ENCODE measurements at regions not wholly inside any gene's neighbourhood (a gene's known extent, or its start where the extent isn't known, plus 50 kb on each side); places are given as distances from the start of the nearest gene placed in this dataset.
"Not testable (repeated sequence)": the region's sequence is repeated elsewhere in the genome, so short reads cannot be mapped to it uniquely, and the experiment has no call there.

- peaks cover 31% of the 10 kb centered on the region for H3K27me3 Mint-ChIP-seq (ENCODE audit: low read depth)
- no peaks in the 10 kb centered on the region for H3K9me3 Mint-ChIP-seq
- ATAC-seq (no peak), DNase-seq (no peak)
- no peaks in the 10 kb centered on the region for H3K36me3 Mint-ChIP-seq (ENCODE audit: insufficient read depth)
- no peaks in the 10 kb centered on the region for H3K4me1 Mint-ChIP-seq (ENCODE audit: low read depth)
- H3K4me3 Mint-ChIP-seq, result no peak overlapping the region
Observed at GRCh38 chr1:29390075-29390474, 153.8 kb downstream of the PTPRU start.

DNA sequence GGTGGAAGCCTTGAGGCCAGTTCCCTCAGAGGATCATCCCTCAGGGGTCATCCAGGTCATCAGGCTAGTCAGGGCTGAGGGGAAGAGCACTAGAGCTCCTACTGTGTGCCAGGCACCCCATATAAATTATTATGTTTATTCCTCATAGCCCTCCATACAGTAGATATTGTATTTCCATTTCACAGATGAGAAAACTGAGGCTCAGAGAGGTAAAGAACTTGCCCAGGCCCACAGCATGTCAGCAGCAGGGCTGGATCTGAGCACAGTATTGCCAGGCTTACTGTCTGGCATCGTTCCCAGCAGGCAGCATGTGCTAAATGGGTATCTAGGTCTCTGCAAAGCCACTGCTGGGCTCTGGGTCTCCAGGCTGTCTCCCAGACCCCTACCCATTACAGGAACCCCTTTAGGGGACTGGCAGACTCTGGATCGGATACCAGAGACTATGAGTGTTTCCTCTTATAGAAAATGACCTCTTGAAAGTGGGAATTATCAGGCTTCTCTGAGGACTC, 153.3 kb downstream of the PTPRU start:
- ATAC-seq, result no peak
- no peak for DNase-seq
- no peaks in the 10 kb centered on the region for H3K9me3 Mint-ChIP-seq
- H3K27me3 Mint-ChIP-seq (ENCODE audit: low read depth), result peaks cover 31% of the 10 kb centered on the region
- H3K4me3 Mint-ChIP-seq, result no peak overlapping the region
- no peaks in the 10 kb centered on the region for H3K4me1 Mint-ChIP-seq (ENCODE audit: low read depth)
- H3K36me3 Mint-ChIP-seq (ENCODE audit: insufficient read depth), result no peaks in the 10 kb centered on the region

DNA sequence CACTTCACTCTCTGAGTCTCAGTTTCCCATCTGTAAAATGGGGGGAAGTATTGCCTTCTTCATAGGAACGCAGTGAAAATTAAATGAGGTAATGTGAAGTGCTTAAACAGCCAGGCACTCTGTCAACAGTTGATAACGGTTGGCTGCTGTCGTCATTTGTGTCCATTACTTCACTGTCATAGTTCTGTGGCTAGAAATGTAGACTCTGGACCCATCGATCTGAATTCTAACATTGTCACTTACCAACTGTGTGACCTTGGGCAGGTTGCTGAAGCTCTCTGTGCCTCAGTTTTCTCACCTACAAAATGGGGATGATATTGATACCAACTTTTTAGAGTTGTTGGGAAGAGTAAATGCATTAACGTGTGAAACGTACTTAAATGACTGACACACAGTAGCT, 152.6 kb downstream of the PTPRU start:
- peaks cover 31% of the 10 kb centered on the region for H3K27me3 Mint-ChIP-seq (ENCODE audit: low read depth)
- DNase-seq (no peak), ATAC-seq (no peak)
- H3K9me3 Mint-ChIP-seq, result no peaks in the 10 kb centered on the region
- H3K4me1 Mint-ChIP-seq (ENCODE audit: low read depth), result no peaks in the 10 kb centered on the region
- H3K4me3 Mint-ChIP-seq, result no peak overlapping the region
- no peaks in the 10 kb centered on the region for H3K36me3 Mint-ChIP-seq (ENCODE audit: insufficient read depth)

DNA sequence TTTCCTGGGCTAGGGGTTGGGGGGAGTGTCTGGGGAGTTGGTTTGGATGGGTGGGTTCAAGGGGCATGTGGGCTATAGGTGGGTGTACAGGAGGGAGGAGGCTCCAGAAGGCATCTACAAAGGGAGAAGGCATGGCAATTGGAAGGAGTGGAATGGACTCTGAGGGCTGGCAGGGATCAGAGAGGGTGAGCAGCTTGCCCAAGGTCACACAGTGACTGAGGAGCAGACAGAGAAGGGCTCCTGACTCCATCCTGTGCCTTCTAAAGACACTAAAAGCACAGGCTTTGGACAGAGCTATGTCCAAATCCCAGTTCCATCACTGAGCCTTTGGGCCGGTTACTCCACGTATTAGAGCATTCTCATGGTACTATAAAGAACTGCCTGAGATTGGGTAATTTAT, 151.8 kb downstream of the PTPRU start:
- no peak for ATAC-seq
- no peaks in the 10 kb centered on the region for H3K36me3 Mint-ChIP-seq (ENCODE audit: insufficient read depth)
- H3K27me3 Mint-ChIP-seq (ENCODE audit: low read depth), result peaks cover 38% of the 10 kb centered on the region
- H3K4me1 Mint-ChIP-seq (ENCODE audit: low read depth), result no peaks in the 10 kb centered on the region
- no peak overlapping the region for H3K4me3 Mint-ChIP-seq
- H3K9me3 Mint-ChIP-seq, result no peaks in the 10 kb centered on the region
- no peak for DNase-seq

GRCh38 chr1:29387210-29387609, 150.9 kb downstream of the PTPRU start:
- H3K36me3 Mint-ChIP-seq (ENCODE audit: insufficient read depth), result no peaks in the 10 kb centered on the region
- H3K27me3 Mint-ChIP-seq (ENCODE audit: low read depth), result peaks cover 43% of the 10 kb centered on the region
- DNase-seq (no peak), ATAC-seq (no peak)
- H3K4me3 Mint-ChIP-seq, result no peak overlapping the region
- no peaks in the 10 kb centered on the region for H3K9me3 Mint-ChIP-seq
- no peaks in the 10 kb centered on the region for H3K4me1 Mint-ChIP-seq (ENCODE audit: low read depth)

GRCh38 chr1:29386453-29386852, 150.1 kb downstream of the PTPRU start:
- DNase-seq; H3K4me1 Mint-ChIP-seq (ENCODE audit: low read depth); H3K4me3 Mint-ChIP-seq; H3K36me3 Mint-ChIP-seq (ENCODE audit: insufficient read depth); H3K9me3 Mint-ChIP-seq; ATAC-seq: not testable (repeated sequence)
- peaks cover 42% of the 10 kb centered on the region for H3K27me3 Mint-ChIP-seq (ENCODE audit: low read depth)

GRCh38 chr1:29385966-29386365, 149.6 kb downstream of the PTPRU start:
- Mint-ChIP-seq H3K36me3 (ENCODE audit: insufficient read depth) (no peaks in the 10 kb centered on the region), H3K9me3 (no peaks in the 10 kb centered on the region), H3K27me3 (ENCODE audit: low read depth) (peaks cover 40% of the 10 kb centered on the region), H3K4me3 (no peak overlapping the region), H3K4me1 (ENCODE audit: low read depth) (no peaks in the 10 kb centered on the region)
- DNase-seq (no peak), ATAC-seq (no peak)

DNA sequence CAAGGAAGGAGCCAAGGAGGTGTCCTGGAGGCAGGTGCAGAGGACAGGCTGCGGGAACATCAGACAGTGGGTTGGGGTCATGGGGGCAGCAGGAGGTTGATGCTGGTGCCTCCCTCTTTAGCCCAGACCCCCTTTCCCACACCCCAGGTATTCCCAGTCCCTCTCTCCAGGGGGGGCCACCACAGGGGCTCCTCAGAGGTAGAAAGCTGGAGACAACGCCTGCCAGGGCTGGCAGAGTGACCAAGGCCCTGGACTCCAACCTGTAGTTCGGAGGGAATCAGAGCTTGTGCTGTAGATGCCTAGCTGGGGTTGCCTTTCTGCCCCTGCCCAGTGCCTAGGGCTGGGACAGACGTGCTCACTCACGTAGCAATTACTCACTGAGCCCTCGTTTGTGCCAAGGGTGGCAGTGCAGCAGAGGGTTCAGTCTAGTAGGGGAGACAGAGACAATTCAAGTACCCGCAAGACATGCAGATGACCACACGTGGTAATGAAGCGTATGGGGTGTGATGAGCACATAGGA, 148.2 kb downstream of the PTPRU start:
- H3K27me3 Mint-ChIP-seq (ENCODE audit: low read depth), result peaks cover 36% of the 10 kb centered on the region
- H3K4me1 Mint-ChIP-seq (ENCODE audit: low read depth), result no peaks in the 10 kb centered on the region
- no peak for DNase-seq
- H3K36me3 Mint-ChIP-seq (ENCODE audit: insufficient read depth), result no peaks in the 10 kb centered on the region
- no peak for ATAC-seq
- no peak overlapping the region for H3K4me3 Mint-ChIP-seq
- peaks cover under 1% of the 10 kb centered on the region for H3K9me3 Mint-ChIP-seq

GRCh38 chr1:29383746-29384371, 147.5 kb downstream of the PTPRU start:
- H3K36me3 Mint-ChIP-seq (ENCODE audit: insufficient read depth), result no peaks in the 10 kb centered on the region
- no peak for DNase-seq
- H3K4me3 Mint-ChIP-seq, result no peak overlapping the region
- H3K27me3 Mint-ChIP-seq (ENCODE audit: low read depth), result peaks cover 36% of the 10 kb centered on the region
- H3K9me3 Mint-ChIP-seq, result peaks cover 8% of the 10 kb centered on the region
- H3K4me1 Mint-ChIP-seq (ENCODE audit: low read depth), result no peaks in the 10 kb centered on the region
- no peak for ATAC-seq

- peaks cover 15% of the 10 kb centered on the region for H3K9me3 Mint-ChIP-seq
Observed at GRCh38 chr1:29382851-29383745, 146.8 kb downstream of the PTPRU start.

GRCh38 chr1:29381426-29381825, 145.1 kb downstream of the PTPRU start:
- ATAC-seq (no peak), DNase-seq (no peak)
- Mint-ChIP-seq H3K4me3 (no peak overlapping the region), H3K4me1 (ENCODE audit: low read depth) (no peaks in the 10 kb centered on the region), H3K9me3 (peaks cover 18% of the 10 kb centered on the region), H3K36me3 (ENCODE audit: insufficient read depth) (no peaks in the 10 kb centered on the region), H3K27me3 (ENCODE audit: low read depth) (peaks cover 26% of the 10 kb centered on the region)

More at GRCh38 chr1:29382851-29383745, 146.8 kb downstream of the PTPRU start:
- Mint-ChIP-seq H3K36me3 (ENCODE audit: insufficient read depth) (no peaks in the 10 kb centered on the region), H3K4me3 (no peak overlapping the region), H3K27me3 (ENCODE audit: low read depth) (peaks cover 32% of the 10 kb centered on the region), H3K4me1 (ENCODE audit: low read depth) (no peaks in the 10 kb centered on the region)
- ATAC-seq (no peak), DNase-seq (no peak)

DNA sequence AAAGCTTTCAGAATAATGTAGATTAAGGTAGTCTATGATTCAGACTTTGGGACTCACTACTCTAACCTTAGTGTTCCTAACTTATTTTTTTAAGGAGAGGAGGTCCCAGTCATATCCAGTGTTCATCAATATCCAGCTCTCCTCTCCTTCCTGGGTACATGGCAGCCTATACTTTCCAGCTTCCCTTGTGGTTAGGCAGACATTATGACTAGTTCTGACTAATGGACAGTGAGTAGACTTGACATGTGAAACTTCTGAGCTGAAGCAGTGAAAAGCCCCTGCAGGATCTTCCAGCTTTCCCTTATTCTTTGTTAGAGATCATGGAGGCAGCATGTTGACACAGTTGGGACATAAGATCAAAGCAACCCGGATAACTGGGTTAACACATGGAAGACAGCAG, 144.2 kb downstream of the PTPRU start:
- Mint-ChIP-seq H3K4me1 (ENCODE audit: low read depth) (no peaks in the 10 kb centered on the region), H3K9me3 (peaks cover 18% of the 10 kb centered on the region), H3K27me3 (ENCODE audit: low read depth) (peaks cover 27% of the 10 kb centered on the region), H3K36me3 (ENCODE audit: insufficient read depth) (no peaks in the 10 kb centered on the region), H3K4me3 (no peak overlapping the region)
- DNase-seq (no peak), ATAC-seq (no peak)

GRCh38 chr1:29379443-29380073, 143.2 kb downstream of the PTPRU start:
- Mint-ChIP-seq H3K27me3 (ENCODE audit: low read depth) (peaks cover 32% of the 10 kb centered on the region), H3K4me1 (ENCODE audit: low read depth) (no peaks in the 10 kb centered on the region), H3K4me3 (no peak overlapping the region), H3K36me3 (ENCODE audit: insufficient read depth) (no peaks in the 10 kb centered on the region), H3K9me3 (peaks cover 18% of the 10 kb centered on the region)
- no peak for DNase-seq
- ATAC-seq, result no peak

Data from activated T-cell treated with anti-CD3 and anti-CD28 coated beads, Interleukin-2, amount 50 U/mL, for 4 hours (primary cell).